GM19438 (cell line): ENCODE measurements at regions not wholly inside any gene's neighbourhood (a gene's known extent, or its start where the extent isn't known, plus 50 kb on each side); places are given as distances from the start of the nearest gene placed in this dataset.

Experiments used
- ATAC-seq: cut with Tn5 transposase; IDR thresholded peaks from one replicate; pipeline ENCODE4 v1.9.1; 2021; ENCODE audit warnings: low read depth; ENCODE audit not compliant: unreplicated experiment

GRCh38 chr11:113531083-113531482 is 55.9 kb upstream of the DRD2 start:
- ATAC-seq = no peak

- no peak for ATAC-seq
Measured at GRCh38 chr11:113529606-113530005, 54.4 kb upstream of the DRD2 start.

GRCh38 chr11:113528982-113529381 is 53.8 kb upstream of the DRD2 start:
- ATAC-seq = no peak

- no peak for ATAC-seq
Measured at GRCh38 chr11:113526521-113526920, 51.3 kb upstream of the DRD2 start.
